Astrocyte of the cerebellum (primary cell): ENCODE measurements at regions not wholly inside any gene's neighbourhood (a gene's known extent, or its start where the extent isn't known, plus 50 kb on each side); places are given as distances from the start of the nearest gene placed in this dataset.

Source experiments
- DNase-seq: peaks from one replicate; pipeline ENCODE4 v3.0.0-alpha.2; 2011; ENCODE audit warnings: low read depth
- H3K4me3 ChIP-seq: 2 replicates; pipeline ENCODE4 v1.5.1; 2011; ENCODE audit warnings: mild to moderate bottlenecking, low read depth, low read length, moderate library complexity
- in situ Hi-C: cut with HindIII; loops from 2 replicates; pipeline ENCODE4 v1.10.0; 2017; ENCODE audit warnings: low sequenced_read_pairs
- TF ChIP-seq, protein P1 (sequence below): IDR thresholded peaks from 2 replicates; pipeline ENCODE4 v1.5.1; 2012; ENCODE audit warnings: low read length, low read depth, moderate library complexity, mild to moderate bottlenecking; ENCODE audit errors: missing control alignments

- TF ChIP-seq, protein P1, sequence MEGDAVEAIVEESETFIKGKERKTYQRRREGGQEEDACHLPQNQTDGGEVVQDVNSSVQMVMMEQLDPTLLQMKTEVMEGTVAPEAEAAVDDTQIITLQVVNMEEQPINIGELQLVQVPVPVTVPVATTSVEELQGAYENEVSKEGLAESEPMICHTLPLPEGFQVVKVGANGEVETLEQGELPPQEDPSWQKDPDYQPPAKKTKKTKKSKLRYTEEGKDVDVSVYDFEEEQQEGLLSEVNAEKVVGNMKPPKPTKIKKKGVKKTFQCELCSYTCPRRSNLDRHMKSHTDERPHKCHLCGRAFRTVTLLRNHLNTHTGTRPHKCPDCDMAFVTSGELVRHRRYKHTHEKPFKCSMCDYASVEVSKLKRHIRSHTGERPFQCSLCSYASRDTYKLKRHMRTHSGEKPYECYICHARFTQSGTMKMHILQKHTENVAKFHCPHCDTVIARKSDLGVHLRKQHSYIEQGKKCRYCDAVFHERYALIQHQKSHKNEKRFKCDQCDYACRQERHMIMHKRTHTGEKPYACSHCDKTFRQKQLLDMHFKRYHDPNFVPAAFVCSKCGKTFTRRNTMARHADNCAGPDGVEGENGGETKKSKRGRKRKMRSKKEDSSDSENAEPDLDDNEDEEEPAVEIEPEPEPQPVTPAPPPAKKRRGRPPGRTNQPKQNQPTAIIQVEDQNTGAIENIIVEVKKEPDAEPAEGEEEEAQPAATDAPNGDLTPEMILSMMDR, result no peak
- in situ Hi-C loops, result no loop called here
- H3K4me3 ChIP-seq, result no peak overlapping the region
- no peak for DNase-seq
Observed at GRCh38 chr10:128646956-128647355, 520.7 kb upstream of the MKI67 start.

DNA sequence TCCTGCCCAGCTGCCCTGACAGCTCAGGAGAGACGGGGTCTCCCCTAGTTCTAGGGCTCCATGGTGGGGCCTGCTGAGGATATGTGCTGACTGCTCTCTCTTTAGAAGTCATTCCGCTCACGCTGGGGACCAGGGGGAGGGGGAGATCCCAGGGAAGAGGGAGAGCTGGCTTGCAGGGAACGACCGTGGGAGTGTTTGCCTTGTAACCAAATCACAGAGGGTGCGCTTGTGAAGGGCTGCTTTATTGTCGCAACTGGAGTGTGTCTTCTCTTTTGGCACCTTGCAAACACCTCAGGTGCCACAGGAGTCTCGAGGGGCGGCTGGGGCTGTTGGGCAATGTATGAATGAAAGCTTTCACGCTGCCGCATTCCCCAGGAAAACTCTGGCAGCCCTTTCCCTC is 531.3 kb upstream of the MKI67 start:
- H3K4me3 ChIP-seq, result no peak overlapping the region
- TF ChIP-seq, protein P1, result no peak
- in situ Hi-C loops, result no loop called here
- no peak for DNase-seq

DNA sequence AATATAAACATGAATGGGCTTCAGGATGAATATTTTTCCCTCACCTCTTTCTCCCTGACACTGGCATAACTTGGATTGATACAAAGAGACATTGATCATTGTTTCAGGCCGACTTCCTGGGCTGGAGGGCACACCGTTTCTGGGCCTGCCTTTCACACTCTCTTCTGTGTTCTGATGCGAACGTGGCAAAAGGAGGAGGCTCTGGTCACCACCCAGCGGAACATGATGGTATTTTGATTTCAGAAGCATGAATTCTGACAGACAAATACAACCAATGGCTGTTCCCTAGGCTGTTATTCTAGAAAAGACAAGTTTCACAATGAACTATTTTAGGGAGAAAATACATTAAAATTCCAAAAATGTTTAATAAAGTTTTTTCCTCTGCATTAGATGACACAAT is 534.5 kb upstream of the MKI67 start:
- in situ Hi-C loops, result no loop called here
- no peak overlapping the region for H3K4me3 ChIP-seq
- no peak for DNase-seq
- TF ChIP-seq, protein P1, result no peak

GRCh38 chr10:128661404-128662197 is 535.4 kb upstream of the MKI67 start:
- TF ChIP-seq, protein P1, result no peak
- in situ Hi-C loops, result no loop called here
- no peak overlapping the region for H3K4me3 ChIP-seq
- no peak for DNase-seq

DNA sequence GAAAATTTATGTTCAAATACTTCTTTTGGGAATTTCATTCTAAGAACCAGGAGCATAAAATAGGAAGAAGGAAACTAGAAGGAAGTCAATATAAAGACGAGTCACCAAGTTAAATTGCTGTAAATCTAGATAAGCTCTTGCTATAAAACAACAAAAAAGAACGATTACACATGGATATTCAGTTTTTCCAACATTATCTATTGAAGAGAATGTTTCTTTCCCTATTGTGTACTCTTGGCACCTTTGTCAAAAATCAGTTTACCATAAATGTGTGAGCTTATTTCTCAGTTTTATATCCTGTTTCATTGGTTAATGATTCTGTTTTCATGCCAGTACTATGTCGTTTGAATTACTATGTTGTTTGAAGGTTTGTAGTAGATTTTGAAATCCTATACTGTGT is 536.3 kb upstream of the MKI67 start:
- TF ChIP-seq, protein P1, result no peak
- in situ Hi-C loops, result no loop called here
- DNase-seq, result no peak
- no peak overlapping the region for H3K4me3 ChIP-seq

- no peak for DNase-seq
- in situ Hi-C loops, result no loop called here
- H3K4me3 ChIP-seq, result no peak overlapping the region
- TF ChIP-seq, protein P1, result no peak
Observed at GRCh38 chr10:128664729-128665128, 538.5 kb upstream of the MKI67 start.
